ENCODE measurements at regions not wholly inside any gene's neighbourhood (a gene's known extent, or its start where the extent isn't known, plus 50 kb on each side); places are given as distances from the start of the nearest gene placed in this dataset.

DNA sequence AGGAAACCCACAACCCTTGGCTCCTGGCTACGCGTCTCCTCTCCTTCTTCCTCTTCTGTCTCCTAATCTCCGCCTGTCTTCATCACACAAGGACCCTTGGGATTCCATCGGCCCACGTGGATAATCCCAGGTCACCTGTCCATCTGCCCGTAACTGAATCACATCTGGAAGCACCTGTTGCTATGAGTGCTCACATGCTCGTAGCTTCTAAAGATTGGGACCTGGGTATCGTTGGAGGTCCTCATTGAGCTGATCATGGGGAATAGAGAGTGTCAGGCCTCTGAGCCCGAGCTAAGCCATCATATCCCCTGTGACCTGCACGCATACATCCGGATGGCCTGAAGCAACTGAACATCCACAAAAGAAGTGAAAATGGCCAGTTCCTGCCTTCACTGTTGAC lies 175.4 kb downstream of the SHOX start:
- DNase-seq (ENCODE audit: low read depth in 4 of 4, low spot score in 1 of 4) = no peak

DNA sequence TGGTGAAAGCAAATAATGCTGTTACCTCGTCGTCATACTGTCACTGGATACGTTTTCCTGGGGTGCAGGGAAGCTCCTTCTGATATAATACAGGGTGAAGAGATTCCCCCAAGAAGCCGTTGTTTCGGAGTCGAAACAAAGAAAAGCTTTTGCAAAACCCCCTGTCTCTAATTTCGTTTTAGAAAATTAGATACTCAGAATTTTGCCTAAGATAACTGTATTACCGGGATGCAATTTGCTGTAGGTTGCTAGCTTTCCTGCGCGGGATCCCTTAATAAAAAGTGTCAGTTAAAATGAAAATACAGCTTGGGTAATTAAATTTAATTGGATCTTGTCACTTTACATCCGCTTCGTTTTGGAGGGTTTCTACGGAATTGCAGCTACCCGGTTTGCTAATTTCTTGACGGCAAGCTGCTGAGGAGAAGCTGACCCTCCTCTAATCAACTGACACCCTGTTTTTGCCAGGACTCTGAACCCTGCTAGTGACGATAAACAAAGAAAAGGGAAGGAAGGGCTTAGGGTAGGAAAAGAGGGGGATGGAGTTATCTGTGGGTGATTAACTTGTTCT lies 174.6 kb downstream of the SHOX start:
- no peak for DNase-seq (ENCODE audit: low read depth in 4 of 4, low spot score in 1 of 4)

GRCh38 chrX:802846-803245 lies 172.3 kb downstream of the SHOX start:
- no peak for DNase-seq (ENCODE audit: low read depth in 4 of 4, low spot score in 1 of 4)

- DNase-seq (ENCODE audit: low read depth in 4 of 4, low spot score in 1 of 4) = no peak
These were observed 169.2 kb downstream of the SHOX start for GRCh38 chrX:799808-800207.

DNA sequence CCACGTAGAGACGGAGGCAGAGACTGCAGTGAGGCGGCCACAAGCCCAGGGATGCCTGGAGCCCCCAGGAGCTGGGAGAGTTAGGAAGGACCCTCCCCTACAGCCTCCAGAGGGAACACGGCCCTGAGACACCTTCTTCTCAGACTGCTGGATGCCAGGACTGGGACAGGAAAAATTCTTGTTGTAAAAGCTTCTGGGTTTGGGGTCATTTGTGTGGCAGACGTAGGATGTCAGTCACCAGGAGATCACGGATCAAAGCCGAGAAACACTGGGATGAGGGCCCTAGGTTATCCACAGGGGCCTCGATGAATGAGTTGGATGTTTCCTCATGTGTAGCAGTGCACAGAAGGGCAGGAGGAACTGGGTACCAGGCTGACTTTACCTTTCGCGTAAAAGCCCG lies 163.7 kb downstream of the SHOX start:
- no peak for DNase-seq (ENCODE audit: low read depth in 4 of 4, low spot score in 1 of 4)

GRCh38 chrX:793216-793770 lies 162.7 kb downstream of the SHOX start:
- DNase-seq (ENCODE audit: low read depth in 4 of 4, low spot score in 1 of 4) = no peak

GRCh38 chrX:791479-792034 lies 161.0 kb downstream of the SHOX start:
- no peak for DNase-seq (ENCODE audit: low read depth in 4 of 4, low spot score in 1 of 4)

DNA sequence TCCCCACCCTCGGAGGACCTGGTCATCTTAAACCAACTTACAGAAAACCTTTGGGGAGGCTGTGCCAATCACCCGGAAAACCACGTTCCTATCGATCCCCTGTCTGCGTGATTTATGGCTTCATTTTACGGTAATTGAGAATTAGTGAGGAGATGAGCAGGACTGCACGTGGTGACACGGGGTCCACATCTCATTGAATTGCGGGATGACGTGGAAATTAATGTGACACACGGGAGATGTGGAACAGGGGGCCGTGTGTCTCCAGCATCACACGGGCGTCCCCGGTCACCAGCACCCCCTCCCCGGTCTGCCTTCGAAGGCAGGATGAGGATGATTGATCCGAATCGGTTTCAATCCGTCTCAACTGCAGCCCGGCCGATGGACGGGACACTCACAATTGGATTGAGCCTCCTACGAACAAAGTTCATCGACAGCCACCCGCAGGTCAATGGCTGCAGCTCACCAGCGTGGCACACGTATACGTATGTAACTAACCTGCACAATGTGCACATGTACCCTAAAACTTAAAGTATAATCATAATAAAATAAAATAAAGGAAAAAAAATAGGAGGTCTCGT lies 160.3 kb downstream of the SHOX start:
- no peak for DNase-seq (ENCODE audit: low read depth in 4 of 4, low spot score in 1 of 4)

DNA sequence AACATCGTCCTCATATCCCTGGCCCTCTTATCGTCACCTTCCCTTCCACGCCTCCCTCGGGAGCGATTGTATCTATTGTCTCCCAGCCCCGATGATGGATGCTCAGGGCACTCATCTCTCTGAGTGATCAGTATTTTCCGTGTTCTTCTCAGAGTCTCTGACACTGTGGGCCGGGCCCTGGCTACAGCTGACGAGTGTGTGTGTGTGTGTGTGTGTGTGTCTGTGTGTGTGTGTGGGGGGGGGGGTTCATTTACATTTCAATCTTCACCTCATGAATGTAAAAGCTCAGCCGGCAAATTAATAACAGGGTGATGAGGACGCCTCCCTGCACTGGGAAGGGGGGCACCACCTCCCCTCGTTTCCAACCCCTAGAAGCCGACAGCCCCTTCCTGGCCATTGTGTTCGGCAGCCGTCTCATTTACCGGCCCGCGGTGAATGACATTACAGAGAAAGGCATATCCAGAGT lies 159.5 kb downstream of the SHOX start:
- no peak for DNase-seq (ENCODE audit: low read depth in 4 of 4, low spot score in 1 of 4)

DNA sequence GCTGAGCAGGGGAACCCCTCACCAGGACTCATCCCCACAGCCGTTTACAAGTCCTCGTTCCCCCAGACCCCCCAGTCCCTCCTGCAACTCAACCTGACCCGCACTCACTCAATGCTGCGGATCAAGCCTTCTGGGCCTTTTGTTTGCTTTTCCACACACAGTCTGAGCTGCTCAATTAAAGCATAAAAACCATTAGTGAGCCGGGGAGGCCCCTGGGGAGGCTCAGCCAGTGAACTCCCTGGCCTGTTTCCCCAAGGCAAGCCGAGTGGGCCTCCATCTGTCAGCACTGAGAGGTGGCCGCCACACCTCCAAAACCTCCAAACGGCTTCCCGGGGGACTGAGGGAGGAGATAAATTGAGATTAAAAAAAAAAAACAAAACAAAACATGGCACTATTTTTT lies 158.5 kb downstream of the SHOX start:
- DNase-seq (ENCODE audit: low read depth in 4 of 4, low spot score in 1 of 4) = no peak

GRCh38 chrX:786441-786881 lies 155.9 kb downstream of the SHOX start:
- no peak for DNase-seq (ENCODE audit: low read depth in 4 of 4, low spot score in 1 of 4)

DNA sequence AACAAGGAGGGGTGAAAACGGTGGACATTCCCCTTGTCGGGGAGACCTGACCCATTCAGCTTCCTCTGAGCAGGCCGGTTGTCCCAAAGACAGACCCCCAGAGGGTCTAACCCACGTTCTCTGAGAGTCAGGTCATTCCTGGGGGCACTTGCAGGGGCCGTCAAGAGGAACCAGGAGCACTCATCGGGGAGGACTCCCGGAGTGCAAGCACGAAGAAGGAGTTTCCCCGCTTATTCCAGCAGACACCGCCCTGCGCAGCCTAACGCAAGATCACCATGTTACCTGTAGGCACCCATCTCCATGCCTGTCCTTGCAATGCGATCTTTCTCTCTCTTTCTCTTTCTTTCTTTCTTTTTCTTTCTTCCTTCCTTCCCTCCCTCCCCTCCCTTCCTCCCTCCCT lies 154.2 kb downstream of the SHOX start:
- DNase-seq (ENCODE audit: low read depth in 4 of 4, low spot score in 1 of 4) = no peak

DNA sequence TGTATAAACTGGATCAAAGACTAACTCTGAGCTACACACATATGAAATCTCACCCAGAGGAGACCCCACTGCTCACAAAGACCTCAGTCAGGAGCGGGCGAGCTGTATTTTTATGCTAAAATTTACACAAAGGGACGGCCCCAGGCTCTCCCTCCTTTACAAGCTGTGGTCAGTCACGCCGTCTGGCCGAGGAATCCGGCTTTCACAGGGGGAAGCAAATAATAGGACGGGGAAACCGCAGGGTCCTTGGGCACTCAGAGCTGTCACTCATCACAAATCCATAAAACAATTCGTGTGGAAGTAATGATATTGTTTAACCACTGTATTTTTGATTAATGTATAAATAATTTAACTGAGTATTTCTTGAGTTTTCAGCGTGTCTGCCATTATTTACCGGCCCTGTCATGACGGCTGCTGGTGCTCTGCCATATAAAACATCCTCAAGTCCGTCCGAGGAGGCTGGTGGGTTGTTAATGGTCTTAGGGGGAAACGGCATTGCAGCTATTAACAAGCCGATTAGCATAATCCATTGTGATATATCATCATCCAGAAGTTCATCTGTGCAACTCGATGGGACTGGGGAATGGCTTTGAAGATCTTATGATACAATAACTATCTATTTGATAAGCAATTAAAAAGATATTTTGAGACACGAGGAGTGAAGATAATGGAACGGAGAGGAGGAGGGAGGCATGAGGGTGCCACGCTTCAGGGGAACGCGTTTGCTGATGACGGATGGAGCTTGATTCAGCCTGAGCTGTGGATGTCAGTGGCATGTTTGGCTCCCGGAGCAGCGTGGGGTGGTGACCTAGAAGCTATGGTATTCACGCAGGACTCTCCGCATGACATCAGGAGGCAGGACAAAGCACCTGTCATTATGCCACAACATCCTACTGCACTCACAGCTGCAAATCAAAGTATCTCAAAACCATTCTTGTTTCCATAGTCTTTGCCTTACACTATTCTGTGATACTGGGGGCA lies 150.9 kb downstream of the SHOX start:
- DNase-seq (ENCODE audit: low read depth in 4 of 4, low spot score in 1 of 4) = no peak

DNA sequence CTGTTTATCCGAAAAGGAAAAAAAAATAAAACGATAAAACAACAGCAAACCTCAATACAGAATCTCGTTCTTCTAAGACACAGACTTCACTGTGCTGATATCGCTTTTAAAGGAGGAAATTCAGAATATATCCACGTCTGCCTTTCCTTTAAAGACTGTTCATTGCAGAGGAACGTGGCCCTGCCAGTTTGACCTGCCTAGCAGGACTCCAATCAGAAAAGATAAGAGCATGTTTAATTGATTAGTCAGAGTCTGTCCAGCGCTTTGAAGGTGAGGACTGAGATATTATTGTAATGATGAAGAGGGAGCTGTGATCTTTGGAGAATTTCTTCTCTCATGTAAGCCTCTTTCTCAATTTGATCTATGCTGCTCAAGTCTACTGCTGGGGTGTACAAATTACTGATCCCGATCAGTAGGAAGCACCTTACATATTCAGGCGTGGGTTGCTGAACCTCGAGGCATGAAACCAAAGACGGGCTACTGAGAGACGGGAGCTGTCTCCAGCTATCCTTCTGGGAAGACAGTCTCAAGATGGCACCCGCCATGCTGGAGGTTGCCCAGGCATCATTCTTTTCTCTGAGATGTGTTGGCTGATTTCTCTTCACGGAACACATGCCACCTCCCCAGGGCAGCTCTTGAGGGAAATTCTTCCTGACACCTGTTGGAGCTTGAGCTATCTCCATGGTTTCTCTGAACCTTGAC lies 146.1 kb downstream of the SHOX start:
- DNase-seq (ENCODE audit: low read depth in 4 of 4, low spot score in 1 of 4) = no peak

DNA sequence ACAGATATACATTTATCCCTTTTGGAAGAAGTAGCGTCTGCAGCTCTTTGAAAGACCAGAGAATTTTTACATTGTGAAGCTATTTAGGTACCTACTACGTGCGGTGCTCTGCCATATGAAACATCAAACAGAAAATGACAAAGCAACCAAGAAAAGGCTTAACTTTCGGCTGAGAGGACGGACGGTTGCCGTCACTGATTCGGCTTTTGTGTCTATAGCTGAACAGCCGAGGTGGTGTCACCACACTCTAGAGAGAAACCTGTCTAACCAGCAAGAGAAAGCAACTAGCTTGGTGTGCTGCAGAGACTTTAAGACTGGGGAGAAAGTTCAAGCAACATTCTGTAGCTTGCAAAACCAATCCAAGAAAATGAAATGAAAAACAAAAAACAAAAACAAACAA lies 145.5 kb downstream of the SHOX start:
- DNase-seq (ENCODE audit: low read depth in 4 of 4, low spot score in 1 of 4) = no peak

DNA sequence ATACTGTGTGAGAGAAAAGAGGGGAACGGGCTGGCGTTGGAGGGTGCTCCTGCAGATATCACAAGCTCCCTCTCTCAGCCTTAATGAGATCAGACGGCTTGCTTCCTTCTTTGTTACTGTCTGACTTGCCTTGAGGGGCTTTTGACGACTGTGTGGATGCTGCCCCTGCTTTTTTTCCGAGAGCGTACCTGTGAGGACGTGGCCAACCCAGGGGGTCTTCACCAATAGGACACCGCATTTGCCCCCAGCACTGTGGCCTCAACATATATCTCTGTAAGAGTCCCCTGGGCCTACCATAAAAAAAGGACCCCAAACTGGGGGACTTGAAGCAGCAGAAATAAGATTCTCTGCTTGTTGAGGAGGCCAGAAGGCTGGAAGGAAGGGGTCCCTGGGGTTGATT lies 143.9 kb downstream of the SHOX start:
- no peak for DNase-seq (ENCODE audit: low read depth in 4 of 4, low spot score in 1 of 4)

GRCh38 chrX:773292-774025 lies 142.9 kb downstream of the SHOX start:
- DNase-seq (ENCODE audit: low read depth in 4 of 4, low spot score in 1 of 4) = no peak

- no peak for DNase-seq (ENCODE audit: low read depth in 4 of 4, low spot score in 1 of 4)
These were observed 140.9 kb downstream of the SHOX start for GRCh38 chrX:771536-771935.

GRCh38 chrX:769796-770195 lies 139.2 kb downstream of the SHOX start:
- no peak for DNase-seq (ENCODE audit: low read depth in 4 of 4, low spot score in 1 of 4)

GRCh38 chrX:768596-768995 lies 138.0 kb downstream of the SHOX start:
- DNase-seq (ENCODE audit: low read depth in 4 of 4, low spot score in 1 of 4) = no peak
